Stimulated activated naive CD8-positive, alpha-beta T cell treated with anti-CD3 and anti-CD28 coated beads, Interleukin-15, Interleukin-2, amounts not matched to agents 100 ng/mL and 50 ng/mL, for 24 hours (primary cell): ENCODE measurements at regions not wholly inside any gene's neighbourhood (a gene's known extent, or its start where the extent isn't known, plus 50 kb on each side); places are given as distances from the start of the nearest gene placed in this dataset.

ENCODE experiments used
- H3K27ac Mint-ChIP-seq: one replicate; pipeline ENCODE4 v1.8.0; 2021; ENCODE audit warnings: mild to moderate bottlenecking, mixed read lengths
- H3K27me3 Mint-ChIP-seq: one replicate; pipeline ENCODE4 v1.8.0; 2021; ENCODE audit warnings: mixed read lengths
- H3K36me3 Mint-ChIP-seq: one replicate; pipeline ENCODE4 v1.8.0; 2021; ENCODE audit warnings: low read depth, mixed read lengths
- H3K4me1 Mint-ChIP-seq: one replicate; pipeline ENCODE4 v1.8.0; 2021; ENCODE audit warnings: low read depth, mixed read lengths
- H3K4me3 Mint-ChIP-seq: one replicate; pipeline ENCODE4 v1.8.0; 2021; ENCODE audit warnings: mild to moderate bottlenecking, mixed read lengths
- H3K9me3 Mint-ChIP-seq: one replicate; pipeline ENCODE4 v1.8.0; 2021; ENCODE audit warnings: mixed read lengths

- Mint-ChIP-seq H3K4me3 (no peak overlapping the region), H3K27me3 (peaks cover 55% of the 10 kb centered on the region), H3K36me3 (no peaks in the 10 kb centered on the region), H3K9me3 (no peaks in the 10 kb centered on the region), H3K27ac (no peak overlapping the region), H3K4me1 (no peaks in the 10 kb centered on the region)
Observed at GRCh38 chr13:27847669-27848068, 55.4 kb downstream of the GSX1 start.

- Mint-ChIP-seq H3K36me3 (no peaks in the 10 kb centered on the region), H3K9me3 (no peaks in the 10 kb centered on the region), H3K27me3 (peaks cover 42% of the 10 kb centered on the region), H3K4me3 (no peak overlapping the region), H3K4me1 (no peaks in the 10 kb centered on the region), H3K27ac (no peak overlapping the region)
Observed at GRCh38 chr13:27851096-27851850, 59.0 kb downstream of the GSX1 start.

GRCh38 chr13:27852491-27852890 is 60.2 kb downstream of the GSX1 start:
- H3K4me1 Mint-ChIP-seq: no peaks in the 10 kb centered on the region
- H3K9me3 Mint-ChIP-seq: no peaks in the 10 kb centered on the region
- H3K4me3 Mint-ChIP-seq: no peak overlapping the region
- H3K27ac Mint-ChIP-seq: no peak overlapping the region
- H3K27me3 Mint-ChIP-seq: peaks cover 40% of the 10 kb centered on the region
- H3K36me3 Mint-ChIP-seq: no peaks in the 10 kb centered on the region

- H3K36me3 Mint-ChIP-seq: no peaks in the 10 kb centered on the region
- no peaks in the 10 kb centered on the region for H3K9me3 Mint-ChIP-seq
- H3K27ac Mint-ChIP-seq: no peak overlapping the region
- H3K27me3 Mint-ChIP-seq: peaks cover 37% of the 10 kb centered on the region
- no peak overlapping the region for H3K4me3 Mint-ChIP-seq
- no peaks in the 10 kb centered on the region for H3K4me1 Mint-ChIP-seq
Observed at GRCh38 chr13:27853335-27853734, 61.1 kb downstream of the GSX1 start.

GRCh38 chr13:27853861-27854260 is 61.6 kb downstream of the GSX1 start:
- H3K4me3 Mint-ChIP-seq: no peak overlapping the region
- no peaks in the 10 kb centered on the region for H3K4me1 Mint-ChIP-seq
- no peaks in the 10 kb centered on the region for H3K36me3 Mint-ChIP-seq
- no peaks in the 10 kb centered on the region for H3K9me3 Mint-ChIP-seq
- H3K27me3 Mint-ChIP-seq: peaks cover 36% of the 10 kb centered on the region
- no peak overlapping the region for H3K27ac Mint-ChIP-seq

GRCh38 chr13:27854606-27855005 is 62.3 kb downstream of the GSX1 start:
- H3K36me3 Mint-ChIP-seq: no peaks in the 10 kb centered on the region
- H3K9me3 Mint-ChIP-seq: no peaks in the 10 kb centered on the region
- H3K4me1 Mint-ChIP-seq: no peaks in the 10 kb centered on the region
- H3K27me3 Mint-ChIP-seq: peaks cover 28% of the 10 kb centered on the region
- H3K4me3 Mint-ChIP-seq: no peak overlapping the region
- no peak overlapping the region for H3K27ac Mint-ChIP-seq

GRCh38 chr13:27855381-27855780 is 63.1 kb downstream of the GSX1 start:
- Mint-ChIP-seq H3K4me3 (no peak overlapping the region), H3K27me3 (peaks cover 27% of the 10 kb centered on the region)

GRCh38 chr13:27857282-27857681 is 62.5 kb upstream of the PDX1 start:
- Mint-ChIP-seq H3K27me3 (peaks cover 25% of the 10 kb centered on the region), H3K27ac (no peak overlapping the region), H3K4me1 (no peaks in the 10 kb centered on the region), H3K4me3 (no peak overlapping the region), H3K9me3 (no peaks in the 10 kb centered on the region), H3K36me3 (no peaks in the 10 kb centered on the region)

More at GRCh38 chr13:27855381-27855780, 63.1 kb downstream of the GSX1 start:
- no peaks in the 10 kb centered on the region for H3K9me3 Mint-ChIP-seq
- no peaks in the 10 kb centered on the region for H3K4me1 Mint-ChIP-seq
- H3K36me3 Mint-ChIP-seq: no peaks in the 10 kb centered on the region
- H3K27ac Mint-ChIP-seq: no peak overlapping the region

GRCh38 chr13:27858046-27858445 is 61.8 kb upstream of the PDX1 start:
- Mint-ChIP-seq H3K9me3 (no peaks in the 10 kb centered on the region), H3K36me3 (no peaks in the 10 kb centered on the region), H3K4me3 (no peak overlapping the region), H3K27ac (no peak overlapping the region), H3K27me3 (peaks cover 33% of the 10 kb centered on the region), H3K4me1 (no peaks in the 10 kb centered on the region)

GRCh38 chr13:27860743-27861142 is 59.1 kb upstream of the PDX1 start:
- Mint-ChIP-seq H3K4me1 (no peaks in the 10 kb centered on the region), H3K27ac (no peak overlapping the region), H3K36me3 (no peaks in the 10 kb centered on the region), H3K27me3 (peaks cover 45% of the 10 kb centered on the region), H3K9me3 (no peaks in the 10 kb centered on the region), H3K4me3 (no peak overlapping the region)

- H3K36me3 Mint-ChIP-seq: no peaks in the 10 kb centered on the region
- no peaks in the 10 kb centered on the region for H3K9me3 Mint-ChIP-seq
- peaks cover 46% of the 10 kb centered on the region for H3K27me3 Mint-ChIP-seq
- H3K4me3 Mint-ChIP-seq: no peak overlapping the region
- H3K27ac Mint-ChIP-seq: no peak overlapping the region
- H3K4me1 Mint-ChIP-seq: no peaks in the 10 kb centered on the region
Observed at GRCh38 chr13:27861165-27861564, 58.6 kb upstream of the PDX1 start.

GRCh38 chr13:27868641-27869435 is 51.0 kb upstream of the PDX1 start:
- Mint-ChIP-seq H3K27me3 (peaks cover 51% of the 10 kb centered on the region), H3K36me3 (no peaks in the 10 kb centered on the region), H3K4me3 (no peak overlapping the region), H3K4me1 (no peaks in the 10 kb centered on the region), H3K27ac (no peak overlapping the region), H3K9me3 (no peaks in the 10 kb centered on the region)

GRCh38 chr13:27869436-27870095 is 50.2 kb upstream of the PDX1 start:
- peaks cover 44% of the 10 kb centered on the region for H3K27me3 Mint-ChIP-seq
- no peaks in the 10 kb centered on the region for H3K9me3 Mint-ChIP-seq
- no peaks in the 10 kb centered on the region for H3K36me3 Mint-ChIP-seq
- H3K27ac Mint-ChIP-seq: no peak overlapping the region
- H3K4me1 Mint-ChIP-seq: no peaks in the 10 kb centered on the region
- no peak overlapping the region for H3K4me3 Mint-ChIP-seq
